Mesothelial cell of epicardium (in vitro differentiated cells): ENCODE measurements at regions not wholly inside any gene's neighbourhood (a gene's known extent, or its start where the extent isn't known, plus 50 kb on each side); places are given as distances from the start of the nearest gene placed in this dataset.

Source experiments
- DNase-seq, 2 experiments: peaks; one replicate each; pipeline ENCODE4 v3.0.0; 2021; ENCODE audit warnings: low spot score in 2 of 2; ENCODE audit not compliant: unreplicated experiment in 2 of 2
- H3K27ac Mint-ChIP-seq: 2 replicates; pipeline ENCODE4 v1.8.0; 2021; ENCODE audit warnings: mixed read lengths
- H3K27me3 Mint-ChIP-seq: 2 replicates; pipeline ENCODE4 v1.8.0; 2021; ENCODE audit warnings: low read depth, mixed read lengths
- H3K36me3 Mint-ChIP-seq: 2 replicates; pipeline ENCODE4 v1.8.0; 2021; ENCODE audit warnings: mixed read lengths
- H3K4me1 Mint-ChIP-seq: 2 replicates; pipeline ENCODE4 v1.8.0; 2021; ENCODE audit warnings: mixed read lengths
- H3K4me3 Mint-ChIP-seq: 2 replicates; pipeline ENCODE4 v1.8.0; 2021; ENCODE audit warnings: mild to moderate bottlenecking, moderate library complexity, mixed read lengths
- H3K9me3 Mint-ChIP-seq: 2 replicates; pipeline ENCODE4 v1.8.0; 2021; ENCODE audit warnings: mixed read lengths
- TF ChIP-seq, protein P1 (sequence below): fragments of 200-600 bp; sonication (generic); IDR thresholded peaks from one replicate; pipeline ENCODE4 v1.5.0; 2021; ENCODE audit warnings: antibody characterized with exemption; ENCODE audit not compliant: unreplicated experiment

DNA sequence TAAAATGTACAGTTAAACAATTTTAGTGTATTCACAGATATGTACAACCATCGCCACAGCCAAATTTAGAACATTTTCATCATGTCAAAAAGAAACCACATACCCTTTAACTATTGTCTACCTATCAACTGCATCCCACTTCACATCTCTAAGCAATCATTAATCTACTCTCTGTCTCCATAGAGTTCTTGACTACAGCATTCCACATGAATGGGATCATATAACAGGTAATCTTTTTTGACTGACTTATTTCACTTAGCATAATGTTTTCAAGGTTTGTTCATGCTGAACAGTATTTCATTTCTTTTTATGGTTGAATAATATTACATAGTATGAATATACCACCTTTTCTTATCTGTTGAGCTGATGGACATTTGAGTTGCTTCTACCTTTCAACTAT lies 281.4 kb upstream of the EDA2R start:
- no peaks in the 10 kb centered on the region for H3K27me3 Mint-ChIP-seq
- H3K4me1 Mint-ChIP-seq: peaks cover 22% of the 10 kb centered on the region
- no peak for DNase-seq
- peaks cover 41% of the 10 kb centered on the region for H3K9me3 Mint-ChIP-seq
- H3K4me3 Mint-ChIP-seq: no peak overlapping the region
- peaks cover 2% of the 10 kb centered on the region for H3K36me3 Mint-ChIP-seq
- TF ChIP-seq, protein P1, sequence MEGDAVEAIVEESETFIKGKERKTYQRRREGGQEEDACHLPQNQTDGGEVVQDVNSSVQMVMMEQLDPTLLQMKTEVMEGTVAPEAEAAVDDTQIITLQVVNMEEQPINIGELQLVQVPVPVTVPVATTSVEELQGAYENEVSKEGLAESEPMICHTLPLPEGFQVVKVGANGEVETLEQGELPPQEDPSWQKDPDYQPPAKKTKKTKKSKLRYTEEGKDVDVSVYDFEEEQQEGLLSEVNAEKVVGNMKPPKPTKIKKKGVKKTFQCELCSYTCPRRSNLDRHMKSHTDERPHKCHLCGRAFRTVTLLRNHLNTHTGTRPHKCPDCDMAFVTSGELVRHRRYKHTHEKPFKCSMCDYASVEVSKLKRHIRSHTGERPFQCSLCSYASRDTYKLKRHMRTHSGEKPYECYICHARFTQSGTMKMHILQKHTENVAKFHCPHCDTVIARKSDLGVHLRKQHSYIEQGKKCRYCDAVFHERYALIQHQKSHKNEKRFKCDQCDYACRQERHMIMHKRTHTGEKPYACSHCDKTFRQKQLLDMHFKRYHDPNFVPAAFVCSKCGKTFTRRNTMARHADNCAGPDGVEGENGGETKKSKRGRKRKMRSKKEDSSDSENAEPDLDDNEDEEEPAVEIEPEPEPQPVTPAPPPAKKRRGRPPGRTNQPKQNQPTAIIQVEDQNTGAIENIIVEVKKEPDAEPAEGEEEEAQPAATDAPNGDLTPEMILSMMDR: no peak
- no peak overlapping the region for H3K27ac Mint-ChIP-seq

DNA sequence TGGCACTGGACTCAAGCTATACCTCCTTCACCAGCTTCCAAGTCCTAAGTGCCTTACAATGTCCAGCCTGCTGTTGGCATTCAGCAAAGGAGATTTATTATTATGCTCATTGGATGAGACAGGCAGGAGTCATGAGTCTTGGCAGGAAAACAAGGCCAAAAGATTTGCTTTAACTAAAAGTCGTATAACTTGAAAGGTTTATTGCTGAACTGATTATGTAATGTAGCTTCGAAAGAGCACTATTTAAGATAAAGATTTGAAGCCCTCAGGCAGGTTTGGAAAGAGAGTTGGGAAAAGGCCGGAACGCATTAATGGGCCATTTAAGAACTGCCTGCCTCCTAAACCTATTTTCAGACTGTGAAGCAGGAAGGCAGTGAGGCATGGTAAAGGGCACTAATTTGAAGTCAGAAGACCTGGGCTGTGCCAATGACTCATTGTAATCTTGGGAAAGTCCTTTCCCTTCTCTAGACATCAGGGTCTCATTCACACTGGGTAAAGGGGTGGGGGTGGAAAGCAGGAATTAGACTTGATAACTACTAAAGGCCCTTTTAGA lies 280.5 kb upstream of the EDA2R start:
- H3K36me3 Mint-ChIP-seq: peaks cover 2% of the 10 kb centered on the region
- no peak for DNase-seq
- H3K4me3 Mint-ChIP-seq: no peak overlapping the region
- H3K9me3 Mint-ChIP-seq: peaks cover 46% of the 10 kb centered on the region
- H3K27me3 Mint-ChIP-seq: no peaks in the 10 kb centered on the region
- peaks cover 22% of the 10 kb centered on the region for H3K4me1 Mint-ChIP-seq
- H3K27ac Mint-ChIP-seq: peak overlapping the region; percentile 59
- TF ChIP-seq, protein P1: no peak

DNA sequence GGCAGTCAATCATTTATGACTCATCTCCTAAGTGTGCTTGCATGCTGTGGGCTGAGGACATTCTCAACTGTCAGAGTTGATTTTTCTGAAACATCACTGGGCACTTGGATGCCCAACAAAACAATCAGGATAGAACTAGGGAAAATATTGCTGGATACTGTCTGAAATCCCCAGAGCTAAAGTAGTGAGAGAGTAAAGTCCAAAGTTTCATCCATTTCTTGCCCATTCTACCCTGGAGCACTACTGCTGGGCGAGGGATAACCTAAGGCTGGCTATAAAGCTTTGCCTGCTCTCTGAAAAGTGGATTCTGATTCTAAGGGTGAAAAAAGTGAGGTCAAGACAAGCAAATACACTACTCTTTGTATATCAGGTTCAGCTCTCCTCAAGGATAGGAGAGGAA lies 279.6 kb upstream of the EDA2R start:
- H3K4me1 Mint-ChIP-seq: peaks cover 22% of the 10 kb centered on the region
- no peaks in the 10 kb centered on the region for H3K27me3 Mint-ChIP-seq
- no peak for DNase-seq
- TF ChIP-seq, protein P1: no peak
- H3K36me3 Mint-ChIP-seq: peaks cover 2% of the 10 kb centered on the region
- no peak overlapping the region for H3K27ac Mint-ChIP-seq
- H3K9me3 Mint-ChIP-seq: peaks cover 38% of the 10 kb centered on the region
- no peak overlapping the region for H3K4me3 Mint-ChIP-seq

DNA sequence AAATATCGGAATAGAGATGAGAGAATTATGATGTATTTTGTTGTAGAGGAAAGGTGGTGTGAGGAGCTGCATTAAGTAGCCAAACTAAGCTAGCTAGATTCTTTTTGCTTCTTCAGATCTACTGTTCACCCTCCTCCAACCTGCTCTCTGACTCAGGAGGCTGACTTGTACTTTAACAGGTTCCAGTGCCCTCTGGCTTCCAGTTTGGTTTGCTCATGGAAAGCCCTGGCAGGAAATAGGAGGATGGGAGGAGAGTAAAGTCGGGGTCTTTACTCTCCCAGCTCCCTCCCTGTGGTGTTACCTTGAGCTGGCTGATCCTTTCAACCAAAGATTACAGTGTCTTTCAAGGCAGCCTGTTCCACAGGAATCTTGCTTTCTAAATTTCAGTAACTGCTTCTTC lies 277.0 kb upstream of the EDA2R start:
- Mint-ChIP-seq H3K4me1 (peaks cover 22% of the 10 kb centered on the region), H3K36me3 (no peaks in the 10 kb centered on the region), H3K27ac (no peak overlapping the region), H3K9me3 (peaks cover 35% of the 10 kb centered on the region), H3K4me3 (no peak overlapping the region), H3K27me3 (no peaks in the 10 kb centered on the region)
- TF ChIP-seq, protein P1: no peak
- no peak for DNase-seq

DNA sequence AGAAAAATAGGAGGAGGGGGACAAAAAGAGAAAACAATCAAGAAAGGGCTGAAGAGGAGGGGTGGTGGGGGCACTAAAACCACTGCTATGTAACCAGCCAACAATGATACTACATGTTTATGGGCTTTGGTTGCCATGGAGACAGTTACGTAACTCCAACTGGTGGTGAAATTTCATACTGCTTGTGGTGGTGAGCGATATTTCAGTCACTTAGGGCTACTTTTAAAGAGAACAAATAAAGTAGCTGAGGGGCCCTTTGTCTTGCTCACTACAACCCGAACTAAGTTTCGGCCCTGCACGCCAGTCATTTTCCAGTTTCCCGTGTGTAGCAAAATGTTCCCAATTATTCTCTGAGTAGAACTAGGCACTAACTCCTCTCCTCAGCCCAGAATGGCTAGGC lies 275.2 kb upstream of the EDA2R start:
- Mint-ChIP-seq H3K4me1 (peaks cover 24% of the 10 kb centered on the region), H3K27ac (peak overlapping the region; percentile 22), H3K9me3 (peaks cover 39% of the 10 kb centered on the region), H3K36me3 (no peaks in the 10 kb centered on the region), H3K27me3 (no peaks in the 10 kb centered on the region), H3K4me3 (no peak overlapping the region)
- TF ChIP-seq, protein P1: no peak
- no peak for DNase-seq

DNA sequence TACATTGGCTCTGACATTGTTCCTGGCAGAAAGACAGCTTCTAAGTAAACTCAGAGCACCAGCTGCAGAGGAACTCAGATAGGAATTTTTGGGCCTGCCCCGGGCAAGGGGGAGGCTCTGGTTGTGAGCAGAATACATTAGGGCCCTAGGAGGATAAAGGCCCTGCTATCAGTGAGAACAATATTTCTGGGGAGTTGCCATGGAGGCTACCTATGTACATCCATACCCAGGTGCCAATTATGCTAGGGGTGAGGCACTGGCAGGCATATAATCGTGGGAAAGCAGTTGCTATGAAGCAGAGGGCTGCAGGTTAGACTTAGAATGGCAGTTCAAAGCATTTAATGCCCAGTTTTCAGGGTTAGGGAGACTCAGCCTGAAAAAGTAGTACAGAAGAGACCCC lies 273.5 kb upstream of the EDA2R start:
- no peak overlapping the region for H3K27ac Mint-ChIP-seq
- no peaks in the 10 kb centered on the region for H3K27me3 Mint-ChIP-seq
- no peak overlapping the region for H3K4me3 Mint-ChIP-seq
- TF ChIP-seq, protein P1: no peak
- H3K36me3 Mint-ChIP-seq: no peaks in the 10 kb centered on the region
- H3K9me3 Mint-ChIP-seq: peaks cover 25% of the 10 kb centered on the region
- no peak for DNase-seq
- H3K4me1 Mint-ChIP-seq: peaks cover 17% of the 10 kb centered on the region
